ENCODE measurements at regions not wholly inside any gene's neighbourhood (a gene's known extent, or its start where the extent isn't known, plus 50 kb on each side); places are given as distances from the start of the nearest gene placed in this dataset.

GRCh38 chr13:80126389-80127068 is 214.4 kb downstream of the SPRY2 start:
- DNase-seq: no peak

GRCh38 chr13:80123945-80124344 is 217.0 kb downstream of the SPRY2 start:
- DNase-seq: no peak

DNA sequence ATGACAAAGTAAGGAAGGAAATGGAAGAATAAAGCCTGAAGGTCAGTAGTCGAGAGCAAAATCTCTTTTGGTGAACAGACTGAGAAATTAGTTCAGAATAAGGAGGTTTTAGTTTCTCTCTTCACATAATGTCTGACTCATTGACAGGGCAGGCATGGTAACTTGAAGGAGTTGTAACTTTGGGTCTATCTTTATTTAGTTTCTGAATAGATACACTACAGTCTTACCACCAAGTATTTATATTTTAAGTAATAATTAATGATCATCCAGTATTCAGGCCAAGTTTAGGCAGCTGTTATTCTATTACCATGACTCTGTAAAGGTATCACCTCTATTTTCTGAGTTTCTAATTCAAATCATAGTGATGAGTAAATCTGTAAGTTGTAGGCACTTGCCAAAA is 219.9 kb downstream of the SPRY2 start:
- no peak for DNase-seq

GRCh38 chr13:80118506-80118905 is 222.4 kb downstream of the SPRY2 start:
- no peak for DNase-seq

DNA sequence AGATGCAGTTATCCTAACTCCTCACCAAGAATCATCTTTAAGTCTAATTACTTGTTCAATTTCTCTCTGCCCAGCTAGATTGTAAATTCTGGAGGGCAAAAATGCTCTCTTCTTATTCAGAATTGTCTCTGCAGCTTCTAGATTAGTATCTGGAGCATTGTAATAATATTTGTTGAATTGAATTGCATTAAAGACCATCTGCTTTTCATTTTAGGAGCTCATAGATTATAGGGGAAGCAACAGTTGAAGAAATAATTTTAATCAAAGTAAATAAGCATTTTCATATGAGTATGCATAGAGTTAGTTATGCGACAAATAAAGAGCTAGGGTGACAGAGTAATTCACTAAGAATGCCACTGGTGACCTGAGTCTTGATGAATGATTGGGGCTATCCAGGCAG is 222.8 kb downstream of the SPRY2 start:
- DNase-seq: no peak

- no peak for DNase-seq
These were observed 223.4 kb downstream of the SPRY2 start for GRCh38 chr13:80117515-80117914.

DNA sequence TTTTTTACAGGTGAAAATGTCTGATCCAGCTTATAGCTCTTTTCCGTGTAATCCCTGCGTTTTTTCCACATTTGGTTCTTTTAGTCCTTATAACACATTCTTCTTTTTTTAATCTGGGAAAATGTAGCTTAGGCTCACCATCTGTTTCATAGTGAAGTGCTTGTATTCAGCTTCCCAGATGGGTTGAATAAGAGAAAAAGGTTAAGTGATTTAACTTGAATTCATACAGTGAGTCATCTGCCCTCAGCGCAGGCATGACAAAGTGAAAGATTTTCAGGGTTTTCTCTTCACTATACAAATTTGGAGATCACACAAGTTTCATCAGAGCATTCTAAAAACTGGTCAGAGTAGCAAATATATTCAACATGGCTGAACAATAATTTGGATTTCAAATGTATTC is 224.8 kb downstream of the SPRY2 start:
- DNase-seq: no peak

GRCh38 chr13:80115616-80116015 is 225.3 kb downstream of the SPRY2 start:
- DNase-seq: no peak

DNA sequence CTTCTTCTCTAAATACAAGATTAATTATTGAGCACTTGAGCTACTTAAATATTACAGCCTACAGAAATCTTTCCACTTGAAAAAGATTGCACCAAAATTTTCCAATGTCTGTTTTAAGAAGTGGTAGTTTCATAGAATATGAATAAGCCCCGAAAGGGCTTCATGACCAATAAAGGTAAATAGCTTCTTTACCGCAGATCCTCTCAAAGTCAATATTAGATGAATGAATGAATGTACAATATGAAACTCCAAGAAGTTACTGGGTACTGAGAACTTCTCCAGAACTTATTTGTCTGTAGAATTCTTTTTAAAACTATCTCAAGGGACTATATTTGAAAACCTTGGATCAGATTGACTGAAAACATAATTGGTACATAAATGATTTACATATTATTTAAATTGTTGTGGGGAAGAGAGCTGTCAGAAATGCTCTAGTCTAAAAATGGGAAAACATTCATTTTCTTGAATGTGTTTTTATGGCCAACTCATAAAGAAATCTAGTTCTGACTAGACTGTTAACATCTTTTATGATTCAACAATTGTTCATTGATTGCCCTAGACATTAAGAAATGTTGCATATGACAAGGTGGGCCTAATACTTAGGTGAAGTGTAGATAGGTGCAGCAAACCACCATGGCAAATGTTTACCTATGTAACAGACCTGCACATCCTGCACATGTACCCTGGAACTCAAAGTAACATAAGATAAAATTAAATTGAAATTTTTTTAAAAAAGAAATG is 227.0 kb downstream of the SPRY2 start:
- no peak for DNase-seq

DNA sequence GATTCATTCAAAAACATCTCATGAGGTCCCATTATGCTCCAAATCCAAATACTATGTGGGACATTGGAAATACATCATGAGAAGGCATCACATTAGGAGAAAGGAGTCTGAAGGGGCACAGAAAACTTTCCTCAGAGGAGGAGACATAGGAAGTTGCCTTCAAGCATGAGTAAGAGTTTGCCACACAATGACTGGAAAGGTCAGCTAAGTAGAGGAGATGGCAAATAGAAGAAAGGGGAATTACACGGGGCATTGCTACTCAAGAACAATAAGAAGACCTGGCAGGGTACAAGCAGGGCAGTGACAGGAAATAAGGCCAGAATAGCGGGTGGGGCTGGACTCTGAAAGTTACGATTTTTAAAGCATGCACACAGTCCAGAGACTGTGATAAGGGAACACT is 231.6 kb downstream of the SPRY2 start:
- no peak for DNase-seq

- DNase-seq: no peak
These were observed 235.6 kb downstream of the SPRY2 start for GRCh38 chr13:80105350-80105749.

DNA sequence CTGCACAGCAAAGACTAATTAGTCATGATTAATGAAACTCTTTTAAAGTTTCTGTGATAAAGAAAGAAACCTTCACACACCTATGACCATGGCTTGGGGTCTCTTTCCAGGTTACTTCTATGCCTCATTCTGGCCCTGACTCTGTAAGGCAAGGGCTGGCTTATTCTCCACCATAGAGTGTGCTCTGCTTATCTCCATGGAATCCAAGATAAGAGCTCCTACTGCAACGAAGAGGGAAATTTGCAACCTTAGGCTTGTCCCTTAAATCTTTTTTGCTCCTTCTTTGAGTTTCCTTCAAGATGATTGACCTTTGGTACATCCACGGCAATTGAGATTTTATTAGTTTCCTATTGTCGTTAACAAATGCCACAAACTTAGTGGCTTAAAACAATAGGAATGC is 239.9 kb downstream of the SPRY2 start:
- no peak for DNase-seq

DNA sequence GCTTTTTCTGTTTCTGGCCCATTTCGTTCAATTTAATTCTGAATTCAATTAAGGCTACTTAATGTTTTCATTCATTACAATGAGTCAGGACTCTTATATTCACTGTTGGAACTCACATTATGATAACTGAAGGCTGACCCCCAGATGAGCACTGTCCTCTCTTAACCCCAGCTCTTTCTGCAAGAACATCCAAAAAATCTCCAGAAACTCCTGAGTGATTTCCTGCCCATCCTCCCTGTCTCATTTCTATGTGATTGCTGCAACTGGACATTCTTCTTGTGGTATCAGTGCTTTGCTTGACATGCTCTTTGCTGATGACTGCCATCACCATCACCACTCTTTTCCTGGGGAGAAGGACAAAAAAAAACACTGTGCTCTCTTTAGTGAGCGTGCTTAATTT is 240.3 kb downstream of the SPRY2 start:
- DNase-seq: no peak

GRCh38 chr13:80097561-80097960 is 243.4 kb downstream of the SPRY2 start:
- DNase-seq: no peak

- DNase-seq: no peak
These were observed 244.5 kb downstream of the SPRY2 start for GRCh38 chr13:80096383-80096782.

- no peak for DNase-seq
These were observed 246.4 kb downstream of the SPRY2 start for GRCh38 chr13:80094526-80094925.

DNA sequence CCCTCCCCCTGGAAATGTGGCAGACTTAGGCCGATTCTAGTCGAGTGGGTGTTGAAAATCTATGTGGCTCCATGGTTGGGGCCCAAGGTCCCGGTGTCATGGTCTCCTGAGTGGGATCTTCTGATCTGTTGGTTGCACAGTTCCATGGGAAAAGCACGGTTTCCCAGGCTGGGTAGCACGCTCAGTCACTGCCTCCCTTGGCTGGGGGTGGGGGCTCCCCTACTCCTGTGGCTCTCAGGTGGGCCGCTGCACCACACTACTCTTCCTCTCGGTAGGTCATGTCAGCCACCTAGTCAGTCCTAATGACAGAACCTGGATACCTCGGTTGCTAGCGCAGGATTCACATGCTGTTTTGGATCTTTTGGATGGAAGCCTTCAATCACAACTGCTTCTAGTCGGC is 247.0 kb downstream of the SPRY2 start:
- no peak for DNase-seq

DNA sequence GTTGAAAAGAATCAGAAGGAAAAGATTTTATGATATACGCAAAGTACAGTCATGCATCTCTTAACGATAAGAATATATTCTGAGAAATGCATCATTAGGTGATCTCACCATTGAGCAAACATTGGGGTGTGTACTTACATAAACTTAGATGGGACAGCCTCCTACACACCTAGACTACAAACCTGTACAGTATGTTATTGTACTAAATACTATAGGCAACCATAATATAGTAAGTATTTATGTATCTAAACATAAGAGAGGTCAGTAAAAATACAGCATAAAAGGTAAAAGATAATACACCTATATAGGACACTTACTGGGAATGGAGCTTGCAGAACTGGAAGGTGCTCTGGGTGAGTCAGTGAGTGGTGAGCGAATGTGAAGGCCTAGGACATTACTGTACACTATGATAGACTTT is 254.6 kb downstream of the SPRY2 start:
- DNase-seq: no peak

- DNase-seq: peak; percentile 36
These were observed 256.9 kb downstream of the SPRY2 start for GRCh38 chr13:80083853-80084676.

- peak; percentile 4 for DNase-seq
These were observed 257.7 kb downstream of the SPRY2 start for GRCh38 chr13:80083081-80083852.

GRCh38 chr13:80082396-80083080 is 258.4 kb downstream of the SPRY2 start:
- no peak for DNase-seq

DNA sequence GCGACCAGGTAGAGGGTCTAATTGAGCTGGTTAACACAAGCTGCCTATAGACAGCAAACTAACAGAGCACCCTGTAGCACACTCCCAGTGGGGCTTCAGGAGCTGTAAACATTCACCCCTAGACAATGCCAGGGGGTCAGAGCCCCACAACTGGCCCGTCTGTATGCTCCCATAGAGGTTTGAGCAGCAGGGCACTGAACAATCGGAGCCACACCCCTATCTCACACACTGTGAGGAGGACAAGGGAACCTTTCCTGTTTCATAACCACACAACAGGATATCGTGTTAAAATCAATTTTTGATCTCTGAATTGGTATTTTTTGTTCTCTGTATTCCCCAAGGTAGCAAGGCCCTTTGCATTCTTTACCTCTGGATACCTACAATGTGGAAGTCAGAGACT is 266.1 kb downstream of the SPRY2 start:
- no peak for DNase-seq
